SK-N-SH (cell line): ENCODE measurements at regions not wholly inside any gene's neighbourhood (a gene's known extent, or its start where the extent isn't known, plus 50 kb on each side); places are given as distances from the start of the nearest gene placed in this dataset.

ENCODE experiments used
- CTCF ChIA-PET: fragments of 300-600, 350-600 bp; formaldehyde crosslinking; extraction: SDS; loops from one replicate; lab custom pipeline; 2021; lab: Yijun Ruan, JAX
- POLR2A ChIA-PET: fragments of 350-600 bp; sonication (Branson Sonifier 250); formaldehyde crosslinking; extraction: SDS; loops from one replicate; lab custom pipeline; 2020; ENCODE audit warnings: antibody characterized with exemption, inconsistent platforms; lab: Yijun Ruan, JAX
- DNase-seq: peaks from one replicate; pipeline ENCODE4 v3.0.0; 2012
- H2AFZ ChIP-seq: fragments of 200-600 bp; sonication (generic); 2 replicates; pipeline ENCODE4 v1.8.1; 2016; ENCODE audit warnings: antibody characterized with exemption, mild to moderate bottlenecking, low read depth
- H3F3A ChIP-seq: fragments of 200-600 bp; sonication (generic); replicated peaks from 2 replicates; pipeline ENCODE3; 2016; ENCODE audit warnings: antibody characterized with exemption, mild to moderate bottlenecking; ENCODE audit not compliant: insufficient read depth
- H3K27ac ChIP-seq, 2 experiments: fragments of 200-500 bp in 1 of 2; fragments of 200-600 bp in 1 of 2; sonication (Bioruptor generic) in 1 of 2; sonication (generic), shearing (Covaris generic) in 1 of 2; 2 replicates each; pipeline versions ENCODE4 v1.5.1 to v1.6.1; 2014 to 2016; ENCODE audit warnings: low read depth in 2 of 2, inconsistent platforms in 1 of 2, low read length in 1 of 2, mild to moderate bottlenecking in 1 of 2, mixed read lengths in 1 of 2
- H3K27me3 ChIP-seq: fragments of 200-600 bp; sonication (generic), shearing (Covaris generic); 2 replicates; pipeline ENCODE4 v1.6.1; 2016; ENCODE audit warnings: mixed run types; ENCODE audit not compliant: insufficient read depth
- H3K36me3 ChIP-seq, 2 experiments: fragments of 200-500 bp in 1 of 2; fragments of 200-600 bp in 1 of 2; sonication (Bioruptor generic) in 1 of 2; sonication (generic) in 1 of 2; replicated peaks in 1 of 2; 2 replicates each; pipeline versions ENCODE3 to v1.5.1; 2014 to 2016; ENCODE audit warnings: low read length in 1 of 2, mild to moderate bottlenecking in 1 of 2; ENCODE audit not compliant: insufficient read depth in 2 of 2, control insufficient read depth in 1 of 2
- H3K4me1 ChIP-seq, 2 experiments: fragments of 200-500 bp in 1 of 2; fragments of 200-600 bp in 1 of 2; sonication (Bioruptor generic) in 1 of 2; sonication (generic), shearing (Covaris generic) in 1 of 2; 2 replicates each; pipeline versions ENCODE4 v1.5.1 to v1.6.1; 2014 to 2016; ENCODE audit warnings: low read depth in 1 of 2, low read length in 1 of 2, mixed run types in 1 of 2; ENCODE audit not compliant: insufficient read depth in 2 of 2, control insufficient read depth in 1 of 2
- H3K4me2 ChIP-seq: fragments of 200-600 bp; sonication (generic), shearing (Covaris generic); 2 replicates; pipeline ENCODE4 v1.6.1; 2017; ENCODE audit warnings: mixed run types
- H3K4me3 ChIP-seq, 2 experiments: fragments of 200-500 bp in 1 of 2; fragments of 200-600 bp in 1 of 2; sonication (Bioruptor generic) in 1 of 2; sonication (generic), shearing (Covaris generic) in 1 of 2; 2 replicates each; pipeline versions ENCODE4 v1.5.1 to v1.8.1; 2014 to 2016; ENCODE audit warnings: low read depth in 2 of 2, inconsistent platforms in 1 of 2, low read length in 1 of 2, mild to moderate bottlenecking in 1 of 2, mixed read lengths in 1 of 2, moderate library complexity in 1 of 2
- H3K79me2 ChIP-seq: fragments of 200-600 bp; sonication (generic); 2 replicates; pipeline ENCODE4 v1.8.1; 2017; ENCODE audit warnings: mild to moderate bottlenecking; ENCODE audit not compliant: insufficient read depth
- H3K9ac ChIP-seq: fragments of 200-600 bp; sonication (generic); 2 replicates; pipeline ENCODE4 v1.6.1; 2017; ENCODE audit warnings: mixed run types
- H3K9me2 ChIP-seq: fragments of 200-600 bp; sonication (generic); 2 replicates; pipeline ENCODE4 v1.6.1; 2017; ENCODE audit warnings: mixed run types
- H3K9me3 ChIP-seq: fragments of 200-600 bp; sonication (generic); 2 replicates; pipeline ENCODE4 v1.6.1; 2017; ENCODE audit warnings: mixed run types, mild to moderate bottlenecking, moderate library complexity
- H4K20me1 ChIP-seq: fragments of 200-600 bp; sonication (generic); 2 replicates; pipeline ENCODE4 v1.6.1; 2017; ENCODE audit warnings: mild to moderate bottlenecking, mixed run types; ENCODE audit not compliant: insufficient read depth
- CHD2 ChIP-seq: fragments of 150-350 bp; IDR thresholded peaks from 2 replicates; pipeline ENCODE4 v1.6.1; 2018; ENCODE audit warnings: low read length; ENCODE audit not compliant: partially characterized antibody
- FOSL2 ChIP-seq: IDR thresholded peaks from 2 replicates; pipeline ENCODE4 v1.4.0; 2012; ENCODE audit warnings: low read depth, mild to moderate bottlenecking, moderate library complexity, borderline replicate concordance
- FOXJ3 ChIP-seq: sonication (generic); formaldehyde crosslinking; IDR thresholded peaks from 2 replicates; pipeline ENCODE4 v1.5.1; 2020; ENCODE audit warnings: mild to moderate bottlenecking, missing genetic modification reagents
- FOXM1 ChIP-seq: IDR thresholded peaks from 2 replicates; pipeline ENCODE4 v1.4.0; 2012; ENCODE audit warnings: low read depth, mild to moderate bottlenecking
- JUND ChIP-seq: IDR thresholded peaks from 2 replicates; pipeline ENCODE4 v1.4.0; 2012
- MEF2A ChIP-seq: IDR thresholded peaks from 2 replicates; pipeline ENCODE4 v1.4.0; 2012; ENCODE audit warnings: low read depth, borderline replicate concordance
- MXI1 ChIP-seq: IDR thresholded peaks from 2 replicates; pipeline ENCODE4 v1.6.1; 2012; ENCODE audit warnings: mild to moderate bottlenecking, low read depth, low read length, improper control_type of control experiment
- PBX3 ChIP-seq: IDR thresholded peaks from 2 replicates; pipeline ENCODE4; 2012
- POLR2AphosphoS5 ChIP-seq: IDR thresholded peaks from 2 replicates; pipeline ENCODE4 v1.6.1; 2012; ENCODE audit warnings: low read depth, low read length
- RFX5 ChIP-seq: IDR thresholded peaks from 2 replicates; pipeline ENCODE4 v1.6.1; 2012; ENCODE audit warnings: mild to moderate bottlenecking, improper control_type of control experiment, low read length
- RXRA ChIP-seq: IDR thresholded peaks from 2 replicates; pipeline ENCODE4 v1.4.0; 2012; ENCODE audit warnings: low read depth, mild to moderate bottlenecking, borderline replicate concordance
- SIN3A ChIP-seq: IDR thresholded peaks from 2 replicates; pipeline ENCODE4 v1.6.1; 2012; ENCODE audit warnings: low read depth, mild to moderate bottlenecking, low read length, moderate library complexity, borderline replicate concordance
- SMC3 ChIP-seq: IDR thresholded peaks from 2 replicates; pipeline ENCODE4 v1.6.1; 2012; ENCODE audit warnings: low read depth, low read length, improper control_type of control experiment
- TCF12 ChIP-seq: IDR thresholded peaks from 2 replicates; pipeline ENCODE4 v1.4.0; 2012
- TEAD4 ChIP-seq: IDR thresholded peaks from 2 replicates; pipeline ENCODE4 v1.4.0; 2012; ENCODE audit warnings: mild to moderate bottlenecking, borderline replicate concordance; ENCODE audit not compliant: insufficient read depth
- USF1 ChIP-seq: IDR thresholded peaks from 2 replicates; pipeline ENCODE4 v1.4.0; 2012; ENCODE audit warnings: low read depth, borderline replicate concordance
- YY1 ChIP-seq: IDR thresholded peaks from 2 replicates; pipeline ENCODE4 v1.4.0; 2012; ENCODE audit warnings: low read depth, mild to moderate bottlenecking
- WGBS: methylation state at CpG from one replicate; pipeline ENCODE4 v1.1.6; 2017; ENCODE audit warnings: low lambda C conversion rate; 5-methylcytosine and 5-hydroxymethylcytosine counted together
- TF ChIP-seq, protein P1 (sequence below): fragments of 150-350 bp; IDR thresholded peaks from 2 replicates; pipeline ENCODE4 v1.6.1; 2017; ENCODE audit warnings: antibody characterized with exemption, low read length, low read depth, borderline replicate concordance
- TF ChIP-seq, protein P2 (sequence below): fragments of 150-350 bp; IDR thresholded peaks from 2 replicates; pipeline ENCODE4 v1.6.1; 2016; ENCODE audit warnings: mild to moderate bottlenecking, low read depth, low read length

GRCh38 chr2:220783671-220784070, 788.4 kb downstream of the EPHA4 start:
- Histone ChIP-seq H3K9me3 (no peaks in the 10 kb centered on the region), H3K27ac (no peak overlapping the region), H3K9me2 (no peaks in the 10 kb centered on the region), H4K20me1 (no peaks in the 10 kb centered on the region), H3K4me1 (no peaks in the 10 kb centered on the region), H3K9ac (no peak overlapping the region), H3F3A (no peaks in the 10 kb centered on the region), H3K27me3 (no peaks in the 10 kb centered on the region), H2AFZ (no peak overlapping the region), H3K79me2 (no peaks in the 10 kb centered on the region), H3K4me3 (no peak overlapping the region), H3K4me2 (no peak overlapping the region), H3K36me3 (no peaks in the 10 kb centered on the region)
- no peak for TF ChIP-seq MEF2A
- TF ChIP-seq FOXJ3 = no peak
- TF ChIP-seq POLR2AphosphoS5 = no peak
- TF ChIP-seq FOSL2 = no peak
- TF ChIP-seq, protein P1, sequence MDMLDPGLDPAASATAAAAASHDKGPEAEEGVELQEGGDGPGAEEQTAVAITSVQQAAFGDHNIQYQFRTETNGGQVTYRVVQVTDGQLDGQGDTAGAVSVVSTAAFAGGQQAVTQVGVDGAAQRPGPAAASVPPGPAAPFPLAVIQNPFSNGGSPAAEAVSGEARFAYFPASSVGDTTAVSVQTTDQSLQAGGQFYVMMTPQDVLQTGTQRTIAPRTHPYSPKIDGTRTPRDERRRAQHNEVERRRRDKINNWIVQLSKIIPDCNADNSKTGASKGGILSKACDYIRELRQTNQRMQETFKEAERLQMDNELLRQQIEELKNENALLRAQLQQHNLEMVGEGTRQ = no peak
- no peak for TF ChIP-seq RFX5
- no peak for TF ChIP-seq RXRA
- no peak for TF ChIP-seq TEAD4
- TF ChIP-seq USF1 = no peak
- no peak for TF ChIP-seq MXI1
- TF ChIP-seq TCF12 = no peak
- no peak for TF ChIP-seq JUND
- TF ChIP-seq, protein P2, sequence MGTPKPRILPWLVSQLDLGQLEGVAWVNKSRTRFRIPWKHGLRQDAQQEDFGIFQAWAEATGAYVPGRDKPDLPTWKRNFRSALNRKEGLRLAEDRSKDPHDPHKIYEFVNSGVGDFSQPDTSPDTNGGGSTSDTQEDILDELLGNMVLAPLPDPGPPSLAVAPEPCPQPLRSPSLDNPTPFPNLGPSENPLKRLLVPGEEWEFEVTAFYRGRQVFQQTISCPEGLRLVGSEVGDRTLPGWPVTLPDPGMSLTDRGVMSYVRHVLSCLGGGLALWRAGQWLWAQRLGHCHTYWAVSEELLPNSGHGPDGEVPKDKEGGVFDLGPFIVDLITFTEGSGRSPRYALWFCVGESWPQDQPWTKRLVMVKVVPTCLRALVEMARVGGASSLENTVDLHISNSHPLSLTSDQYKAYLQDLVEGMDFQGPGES = no peak
- no peak for TF ChIP-seq PBX3
- no peak for TF ChIP-seq YY1
- TF ChIP-seq SIN3A = no peak
- TF ChIP-seq FOXM1 = no peak
- TF ChIP-seq CHD2 = no peak
- TF ChIP-seq SMC3 = no peak
- 17% methylated on average over 1 of the region's 1 CpG for WGBS
- ChIA-PET CTCF (no interaction called here), POLR2A (no interaction called here)
- no peak for DNase-seq
